ENCODE measurements at regions not wholly inside any gene's neighbourhood (a gene's known extent, or its start where the extent isn't known, plus 50 kb on each side); places are given as distances from the start of the nearest gene placed in this dataset.

DNA sequence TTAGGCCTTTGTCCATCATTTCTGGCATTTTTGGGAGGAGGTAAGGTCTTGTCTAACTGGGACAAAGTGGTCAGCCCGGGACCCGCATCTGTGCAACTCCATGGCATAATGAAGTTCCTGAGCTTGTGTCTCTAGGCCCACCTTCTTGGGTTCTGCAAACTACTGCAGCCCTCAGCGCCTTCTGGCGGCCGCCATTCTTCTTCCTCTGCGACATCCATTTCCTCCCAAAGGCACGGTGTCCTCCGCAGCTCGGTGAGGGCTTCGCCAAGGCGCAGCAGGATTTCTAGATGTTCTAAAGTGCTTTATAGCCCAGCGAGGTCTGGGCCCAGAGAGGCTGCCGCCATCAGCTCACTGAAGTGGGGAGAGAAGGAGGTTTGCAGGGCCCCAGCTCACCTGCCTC is 134.4 kb upstream of the OR4E1 start:
- no peak overlapping the region for H3K4me3 ChIP-seq
- H3K9me3 ChIP-seq (replicated peaks in 1 of 3), result no peaks in the 10 kb centered on the region
- H3K36me3 ChIP-seq (replicated peaks in 1 of 2), result no peaks in the 10 kb centered on the region
- no peak for TF ChIP-seq POLR2A (IDR thresholded peaks at IDR 0.05)
- intact Hi-C loops (cut with DNase I), result no loop called here
- H3K27me3 ChIP-seq, result no peaks in the 10 kb centered on the region
- DNase-seq, result no peak
- H3K27ac ChIP-seq, result no peak overlapping the region
- WGBS, 4 donors, result 76 to 94% (median 83%) methylated on average over 13 of the region's 13 CpGs
- H3K4me1 ChIP-seq (replicated peaks in 1 of 2), result no peaks in the 10 kb centered on the region

DNA sequence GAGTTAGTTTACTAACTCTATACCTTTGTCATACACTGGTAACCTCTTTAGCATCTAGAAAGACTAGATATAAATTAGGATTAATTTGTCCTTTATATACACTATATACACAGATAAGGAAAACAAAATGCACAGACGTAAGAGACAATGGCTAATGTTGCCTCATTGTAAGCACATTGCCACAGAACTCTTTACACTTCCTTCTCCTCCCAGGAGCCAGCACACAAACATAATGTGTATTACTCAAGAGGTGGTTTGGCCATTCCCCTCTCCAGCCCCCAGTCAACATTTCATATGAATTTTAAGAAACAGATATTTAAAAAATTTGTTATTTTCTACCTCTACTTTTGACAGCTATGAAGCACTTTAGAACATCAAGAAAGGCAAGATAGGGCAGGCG is 131.4 kb upstream of the OR4E1 start:
- TF ChIP-seq, protein P1, sequence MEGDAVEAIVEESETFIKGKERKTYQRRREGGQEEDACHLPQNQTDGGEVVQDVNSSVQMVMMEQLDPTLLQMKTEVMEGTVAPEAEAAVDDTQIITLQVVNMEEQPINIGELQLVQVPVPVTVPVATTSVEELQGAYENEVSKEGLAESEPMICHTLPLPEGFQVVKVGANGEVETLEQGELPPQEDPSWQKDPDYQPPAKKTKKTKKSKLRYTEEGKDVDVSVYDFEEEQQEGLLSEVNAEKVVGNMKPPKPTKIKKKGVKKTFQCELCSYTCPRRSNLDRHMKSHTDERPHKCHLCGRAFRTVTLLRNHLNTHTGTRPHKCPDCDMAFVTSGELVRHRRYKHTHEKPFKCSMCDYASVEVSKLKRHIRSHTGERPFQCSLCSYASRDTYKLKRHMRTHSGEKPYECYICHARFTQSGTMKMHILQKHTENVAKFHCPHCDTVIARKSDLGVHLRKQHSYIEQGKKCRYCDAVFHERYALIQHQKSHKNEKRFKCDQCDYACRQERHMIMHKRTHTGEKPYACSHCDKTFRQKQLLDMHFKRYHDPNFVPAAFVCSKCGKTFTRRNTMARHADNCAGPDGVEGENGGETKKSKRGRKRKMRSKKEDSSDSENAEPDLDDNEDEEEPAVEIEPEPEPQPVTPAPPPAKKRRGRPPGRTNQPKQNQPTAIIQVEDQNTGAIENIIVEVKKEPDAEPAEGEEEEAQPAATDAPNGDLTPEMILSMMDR (IDR thresholded peaks at IDR 0.05), result no peak
- TF ChIP-seq POLR2A (IDR thresholded peaks at IDR 0.05), result no peak
- 64 to 76% (median 71%) methylated on average over 2 of the region's 2 CpGs for WGBS, 4 donors
- Histone ChIP-seq H3K36me3 (replicated peaks in 1 of 2) (no peaks in the 10 kb centered on the region), H3K27me3 (no peaks in the 10 kb centered on the region), H3K4me3 (no peak overlapping the region), H3K9me3 (replicated peaks in 1 of 3) (no peaks in the 10 kb centered on the region), H3K4me1 (replicated peaks in 1 of 2) (no peaks in the 10 kb centered on the region), H3K27ac (no peak overlapping the region)
- intact Hi-C loops (cut with DNase I), result no loop called here
- no peak for DNase-seq

DNA sequence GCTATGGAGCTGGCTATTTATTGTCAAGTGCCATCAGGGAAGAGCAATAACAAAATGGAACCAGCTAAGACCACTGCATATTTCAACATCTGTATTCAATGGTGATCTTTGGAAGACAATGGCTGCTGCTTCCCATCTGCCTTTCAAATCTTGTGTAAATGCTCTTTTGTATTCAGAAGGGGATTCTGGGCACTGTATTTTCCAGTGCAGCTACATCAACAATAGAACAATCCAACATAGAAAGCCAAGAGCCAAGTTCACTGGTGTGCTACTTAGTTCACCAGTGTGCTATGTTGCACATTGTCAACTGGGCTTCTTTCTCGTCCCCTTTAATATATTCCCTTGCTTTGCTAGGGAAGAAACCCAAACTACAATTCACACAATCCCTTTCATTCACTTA is 128.8 kb upstream of the OR4E1 start:
- no peak for DNase-seq
- no peaks in the 10 kb centered on the region for H3K27me3 ChIP-seq
- H3K36me3 ChIP-seq (replicated peaks in 1 of 2), result no peaks in the 10 kb centered on the region
- intact Hi-C loops (cut with DNase I), result no loop called here
- H3K27ac ChIP-seq, result no peak overlapping the region
- TF ChIP-seq, protein P1 (IDR thresholded peaks at IDR 0.05), result no peak
- no peak for TF ChIP-seq POLR2A (IDR thresholded peaks at IDR 0.05)
- no peaks in the 10 kb centered on the region for H3K4me1 ChIP-seq (replicated peaks in 1 of 2)
- WGBS, 4 donors, result 50 to 79% (median 66%) methylated on average over 1 of the region's 1 CpG
- no peaks in the 10 kb centered on the region for H3K9me3 ChIP-seq (replicated peaks in 1 of 3)
- no peak overlapping the region for H3K4me3 ChIP-seq

DNA sequence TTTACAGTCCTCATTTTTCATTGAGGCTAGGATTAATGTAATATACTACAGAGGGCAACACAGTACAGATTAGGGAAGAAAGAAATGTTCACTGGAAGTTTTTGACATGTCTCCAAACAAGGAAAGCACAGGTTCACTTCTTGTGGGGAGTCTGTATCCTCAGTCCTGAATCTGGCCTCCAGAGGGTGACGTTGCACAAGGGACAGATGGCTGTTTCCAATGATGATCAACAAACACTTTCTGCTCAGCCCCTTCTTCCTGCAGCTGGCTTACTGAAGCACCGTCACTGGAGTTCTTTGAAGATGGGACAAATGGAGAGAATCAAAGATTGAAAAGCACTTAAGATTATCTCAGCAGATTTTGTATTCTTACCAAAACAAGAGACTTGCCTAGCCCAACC is 123.3 kb upstream of the OR4E1 start:
- no peaks in the 10 kb centered on the region for H3K36me3 ChIP-seq (replicated peaks in 1 of 2)
- no peaks in the 10 kb centered on the region for H3K9me3 ChIP-seq (replicated peaks in 1 of 3)
- no peak overlapping the region for H3K27ac ChIP-seq
- no peaks in the 10 kb centered on the region for H3K4me1 ChIP-seq (replicated peaks in 1 of 2)
- no peak overlapping the region for H3K4me3 ChIP-seq
- TF ChIP-seq POLR2A (IDR thresholded peaks at IDR 0.05), result no peak
- DNase-seq, result no peak
- no peaks in the 10 kb centered on the region for H3K27me3 ChIP-seq
- 36 to 60% (median 50%) methylated on average over 2 of the region's 2 CpGs for WGBS, 4 donors
- intact Hi-C loops (cut with DNase I), result no loop called here

DNA sequence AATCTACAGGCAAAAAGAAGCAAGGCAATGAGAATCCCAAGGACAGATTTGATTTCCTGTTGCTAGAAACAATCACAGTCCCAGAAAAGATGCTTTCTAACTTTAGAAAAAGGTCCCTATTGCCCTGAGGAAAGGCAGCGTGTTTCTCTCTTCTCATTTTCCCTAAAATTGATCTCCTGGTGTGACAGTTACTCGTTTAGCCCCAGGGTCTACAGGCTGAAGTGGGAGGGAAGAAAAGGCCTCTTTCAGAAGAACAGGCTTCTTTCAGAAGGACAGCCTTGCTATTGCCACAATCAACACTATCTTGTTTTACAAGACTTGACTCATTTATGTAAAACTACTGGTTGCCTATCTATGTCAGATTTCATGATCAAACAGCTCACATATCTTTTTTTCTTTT is 121.8 kb upstream of the OR4E1 start:
- no peak for DNase-seq
- Histone ChIP-seq H3K4me1 (replicated peaks in 1 of 2) (no peaks in the 10 kb centered on the region), H3K9me3 (replicated peaks in 1 of 3) (no peaks in the 10 kb centered on the region), H3K36me3 (replicated peaks in 1 of 2) (no peaks in the 10 kb centered on the region), H3K27me3 (no peaks in the 10 kb centered on the region), H3K27ac (no peak overlapping the region), H3K4me3 (no peak overlapping the region)
- TF ChIP-seq, protein P1 (IDR thresholded peaks at IDR 0.05), result no peak
- 36 to 65% (median 51%) methylated on average over 2 of the region's 2 CpGs for WGBS, 4 donors
- intact Hi-C loops (cut with DNase I), result no loop called here

All from adrenal gland (tissue), 9 donors.